Retina (tissue), 1 donor: ENCODE measurements at regions not wholly inside any gene's neighbourhood (a gene's known extent, or its start where the extent isn't known, plus 50 kb on each side); places are given as distances from the start of the nearest gene placed in this dataset.

Source experiments
- DNase-seq: peaks from one replicate; pipeline ENCODE4 v3.0.0-alpha.2; 2016

DNA sequence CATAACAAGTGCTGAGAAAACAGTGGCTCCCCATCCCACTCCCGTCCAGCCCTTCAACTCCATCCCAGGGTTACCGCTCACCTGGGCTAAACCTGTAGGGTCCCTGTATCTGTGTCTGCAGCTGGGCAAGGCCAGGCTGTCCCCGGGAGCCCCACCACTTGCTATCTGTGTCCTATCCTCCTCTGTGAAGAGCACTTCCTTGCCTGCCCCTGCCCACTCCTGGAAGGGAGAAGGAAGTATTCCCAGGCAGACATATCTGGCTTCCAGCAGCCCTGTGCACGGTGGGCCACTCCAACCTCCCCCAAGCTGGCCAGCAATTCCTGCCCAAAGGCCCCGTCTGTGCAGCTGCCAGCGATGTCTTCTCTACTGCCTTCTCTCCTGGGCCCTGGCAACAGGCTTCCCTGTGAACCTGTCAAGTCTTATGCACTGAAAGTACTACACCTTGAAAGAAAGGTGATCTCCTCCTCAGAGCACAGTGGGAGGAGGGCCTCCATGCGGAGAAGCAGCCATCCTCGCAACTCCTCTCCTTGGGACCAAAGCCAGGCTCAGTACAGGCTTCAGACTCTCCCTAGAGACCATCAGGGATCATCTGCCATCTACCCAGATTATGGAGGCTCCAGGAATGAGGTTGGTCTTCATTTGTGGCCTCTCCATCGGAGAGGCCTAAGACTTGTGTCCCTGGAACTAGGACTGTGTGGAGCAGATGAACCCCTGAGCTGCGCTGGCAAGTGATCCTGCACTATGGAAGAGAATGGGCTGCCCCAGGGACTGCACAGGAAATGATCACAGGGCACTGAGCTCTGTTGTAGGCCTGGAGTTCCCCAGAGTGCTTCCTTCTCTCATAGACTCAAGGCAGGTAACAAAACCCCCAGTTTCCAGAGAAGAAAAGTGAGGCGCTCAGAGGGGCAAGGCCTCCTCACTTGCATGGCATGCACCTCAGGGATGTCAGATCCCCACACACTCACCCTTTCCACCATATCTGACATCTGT lies 663.6 kb downstream of the BCL11B start:
- no peak for DNase-seq

DNA sequence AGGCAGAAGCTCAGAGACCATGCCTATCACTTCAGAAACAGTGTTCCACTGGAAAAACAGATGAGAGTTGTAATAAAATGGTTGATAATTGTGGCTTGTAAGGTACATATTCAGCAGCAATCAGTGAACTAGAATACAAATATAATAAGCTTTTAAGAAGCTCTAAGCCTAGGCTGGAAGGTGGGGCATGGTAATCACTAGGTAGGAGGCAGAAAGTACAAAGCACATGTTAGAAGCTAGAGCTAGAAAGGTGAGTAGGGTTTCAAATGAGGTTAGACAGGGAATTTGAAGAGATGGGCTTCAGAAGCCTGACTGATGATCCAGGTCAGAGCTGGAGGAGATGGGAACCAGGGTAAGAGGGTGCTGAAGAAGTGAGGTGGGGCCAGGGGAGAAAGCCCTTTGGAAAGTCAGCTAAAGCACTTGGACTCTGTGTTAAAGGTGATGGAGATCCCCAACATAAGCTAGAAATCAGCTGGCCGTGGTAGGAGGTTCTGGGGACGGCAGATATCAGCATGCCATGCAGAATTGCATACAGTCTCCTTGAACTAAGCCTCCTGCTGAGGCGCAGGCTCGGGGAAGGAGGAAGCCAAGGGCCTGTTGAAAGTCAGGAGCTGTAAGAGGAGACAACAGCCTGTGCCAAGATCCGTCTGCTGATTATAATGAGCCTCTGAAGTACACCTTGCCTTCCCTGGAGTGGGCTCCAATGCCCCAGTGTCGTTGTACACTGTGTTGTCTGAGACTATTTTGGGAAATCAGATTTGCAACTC lies 659.4 kb downstream of the BCL11B start:
- DNase-seq, result peak; percentile 7

- DNase-seq, result no peak
Observed at GRCh38 chr14:98614741-98615140, 657.3 kb downstream of the BCL11B start.

DNA sequence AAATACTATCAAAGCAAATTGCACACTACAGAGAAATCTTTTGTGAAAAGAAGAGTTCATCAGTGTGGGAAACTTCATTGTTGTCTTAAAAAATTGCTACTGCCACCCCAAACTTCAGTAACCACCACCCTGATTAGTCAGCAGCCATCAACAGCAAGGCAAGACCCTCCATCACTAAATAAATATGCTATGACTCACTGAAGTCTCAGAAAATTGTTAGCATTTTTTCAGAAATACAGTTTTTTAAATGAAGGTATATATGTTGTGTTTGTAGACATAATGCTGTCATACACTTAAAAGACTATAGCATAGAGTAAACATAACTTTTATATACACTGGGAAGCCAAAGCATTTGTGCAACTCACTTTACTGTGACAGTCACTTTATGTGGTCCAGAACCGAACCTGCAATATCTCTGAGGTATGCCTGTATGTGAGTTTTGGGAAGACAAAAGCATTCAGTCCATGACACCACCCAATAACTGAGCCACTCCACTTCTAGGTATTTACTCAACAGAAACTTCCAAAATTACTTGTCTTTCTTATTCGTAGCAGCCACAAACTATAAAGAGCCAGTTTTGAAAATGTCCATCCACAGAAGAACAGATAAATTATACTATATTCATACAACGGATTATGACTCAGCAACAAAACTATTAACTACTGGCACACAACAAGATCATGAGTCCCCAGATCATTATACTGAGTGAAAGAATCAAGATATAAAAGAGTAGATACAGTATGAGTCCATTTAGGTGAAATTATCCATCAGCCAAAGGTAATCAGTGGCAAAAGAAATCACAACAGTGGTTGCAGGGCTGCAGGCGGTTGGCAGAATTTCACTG lies 649.6 kb downstream of the BCL11B start:
- DNase-seq, result no peak

DNA sequence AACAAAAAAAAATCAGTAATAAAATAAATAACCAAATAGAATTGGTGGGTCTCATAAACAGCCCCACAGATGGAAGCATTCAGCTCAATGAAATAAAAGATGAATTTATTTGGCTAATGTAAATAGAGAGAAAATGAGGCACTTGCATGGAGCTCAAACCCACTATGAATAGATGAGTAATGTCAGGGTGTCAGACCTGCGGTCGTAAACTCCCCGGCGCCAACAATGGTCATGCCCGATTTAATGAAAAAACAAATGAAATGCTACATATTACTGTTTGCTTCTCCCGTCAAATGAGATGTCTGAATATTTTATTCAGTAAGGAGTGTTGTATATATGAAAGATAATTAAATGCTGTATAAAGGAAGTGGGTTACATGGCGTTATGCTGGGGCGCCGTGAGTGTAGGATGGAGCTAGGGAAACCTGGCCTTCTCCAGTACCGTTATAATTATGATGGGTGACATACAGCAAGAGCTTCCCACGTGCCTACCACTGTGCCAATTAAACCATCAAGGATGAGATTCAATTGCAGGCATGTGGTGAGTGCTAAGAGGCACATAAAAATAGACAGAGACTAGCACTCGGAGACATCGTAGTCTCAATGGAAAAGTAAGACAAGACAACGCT lies 648.1 kb downstream of the BCL11B start:
- DNase-seq, result no peak

DNA sequence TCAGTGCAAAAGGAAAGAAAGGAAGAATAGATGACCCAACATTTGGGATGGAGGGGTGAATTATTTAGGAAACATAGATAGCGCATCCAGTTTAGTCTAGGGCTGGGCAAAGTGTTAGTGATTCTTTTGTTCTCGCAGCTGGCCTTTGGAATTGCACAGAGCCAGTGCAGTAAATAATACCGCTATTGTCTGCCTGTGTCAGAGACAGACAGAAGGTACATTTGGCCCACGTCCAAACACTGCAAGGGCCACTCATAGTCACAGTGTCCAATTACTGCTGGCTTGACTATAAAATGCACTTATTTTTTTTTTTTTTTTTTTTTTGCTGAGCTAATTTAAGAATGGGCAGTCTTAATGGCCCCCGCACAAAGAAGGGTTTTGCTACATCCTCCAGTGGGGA lies 638.6 kb downstream of the BCL11B start:
- peak; percentile 51 for DNase-seq

- no peak for DNase-seq
Observed at GRCh38 chr14:98634043-98634820, 637.8 kb downstream of the BCL11B start.

DNA sequence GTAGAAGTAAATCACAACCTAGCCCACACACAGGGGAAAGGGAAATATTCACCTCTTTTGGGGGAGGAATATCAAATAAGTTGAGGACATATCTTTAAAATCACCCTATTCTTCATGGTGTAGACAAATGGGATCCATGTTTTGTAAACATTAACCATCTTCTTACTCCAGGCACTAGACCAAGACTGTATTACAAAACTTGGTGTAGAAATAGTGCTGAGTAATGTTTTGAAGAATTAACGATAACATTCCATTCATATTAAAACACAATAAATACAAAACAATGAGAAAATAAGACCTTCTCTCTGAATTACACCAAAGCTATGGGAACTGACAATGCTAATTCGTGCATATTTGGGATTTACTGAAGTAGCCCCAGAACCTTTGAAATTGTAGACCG lies 633.6 kb downstream of the BCL11B start:
- no peak for DNase-seq

GRCh38 chr14:98647754-98648153 lies 624.2 kb downstream of the BCL11B start:
- no peak for DNase-seq

DNA sequence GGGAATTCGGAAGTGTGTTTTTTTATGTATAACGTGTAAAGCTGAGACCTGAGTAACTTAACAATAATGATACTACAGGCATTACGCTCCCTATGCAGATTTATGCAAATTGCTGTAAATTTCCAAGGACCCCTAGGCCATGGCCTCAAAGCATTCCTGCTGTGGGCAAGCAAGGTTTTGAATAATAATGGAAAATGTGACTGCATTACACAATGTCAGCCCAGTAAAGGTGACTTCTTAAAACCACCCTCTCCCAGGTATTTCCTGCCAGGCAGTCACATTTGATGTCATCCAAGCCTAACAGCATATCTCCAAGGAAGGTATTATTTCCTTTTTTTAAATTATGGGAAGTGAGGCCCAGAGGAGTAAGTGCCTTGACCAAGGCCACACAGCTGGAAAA lies 621.0 kb downstream of the BCL11B start:
- no peak for DNase-seq

- DNase-seq, result no peak
Observed at GRCh38 chr14:98665007-98665406, 607.0 kb downstream of the BCL11B start.

GRCh38 chr14:98666545-98666944 lies 605.5 kb downstream of the BCL11B start:
- no peak for DNase-seq

DNA sequence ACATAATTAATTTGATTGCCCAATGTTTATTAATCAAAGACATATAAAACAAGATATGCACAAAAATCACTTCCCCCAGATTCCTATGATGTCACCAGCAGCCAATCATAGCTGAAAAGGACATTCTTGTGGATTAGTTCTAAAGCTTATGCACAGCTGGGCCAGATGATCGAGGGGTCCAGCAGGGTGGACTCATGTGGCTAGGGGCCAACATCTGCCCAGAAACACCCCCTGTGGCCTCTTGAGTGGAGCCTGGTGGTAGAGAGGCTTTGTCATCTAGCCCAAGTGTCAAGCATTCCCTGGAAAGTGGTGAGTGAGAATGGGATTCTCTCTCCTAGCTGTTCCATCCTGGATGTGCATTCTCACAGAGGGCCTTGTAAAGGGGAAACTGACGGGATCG lies 590.0 kb downstream of the BCL11B start:
- no peak for DNase-seq

GRCh38 chr14:98682726-98683125 lies 589.3 kb downstream of the BCL11B start:
- DNase-seq, result no peak

GRCh38 chr14:98684468-98684867 lies 587.5 kb downstream of the BCL11B start:
- DNase-seq, result no peak

DNA sequence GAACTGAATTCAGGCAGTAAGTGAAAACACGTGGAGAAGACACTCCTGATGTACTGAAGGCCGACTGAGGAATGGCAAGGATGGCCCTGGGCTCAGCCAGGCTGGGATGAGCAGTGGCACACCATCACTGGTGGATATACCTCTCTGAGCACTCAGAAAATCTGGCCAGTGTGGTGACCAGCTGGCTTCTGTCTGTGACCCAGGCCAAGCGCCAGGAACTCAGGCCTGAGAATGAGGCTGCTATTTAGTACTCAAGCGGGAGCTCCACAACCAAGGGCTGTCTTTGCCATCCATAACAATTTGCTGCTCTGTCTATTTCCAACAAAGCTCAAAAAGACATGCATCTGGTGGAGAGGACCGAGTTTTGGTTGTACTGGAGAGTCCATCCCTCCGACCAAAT lies 586.3 kb downstream of the BCL11B start:
- DNase-seq, result no peak

DNA sequence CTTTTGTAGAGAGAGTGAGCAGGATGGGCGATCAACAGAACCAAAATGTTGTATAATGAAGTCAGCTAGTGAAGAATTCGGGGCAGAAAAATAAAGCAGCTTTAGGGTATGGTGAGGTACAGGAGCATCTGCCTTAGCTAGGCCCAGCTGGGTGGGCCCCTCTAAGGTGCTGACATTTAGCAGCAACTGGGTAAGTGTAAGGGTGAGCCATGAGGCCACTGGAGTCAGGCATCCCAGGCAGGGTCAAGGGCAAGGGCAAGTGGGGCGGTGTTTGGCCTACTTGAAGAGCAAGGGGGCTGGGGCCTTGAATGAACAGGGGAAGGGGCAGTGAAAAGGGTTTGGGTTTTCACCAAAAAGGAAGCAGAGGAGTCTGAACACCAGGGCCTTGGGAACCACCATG lies 583.6 kb downstream of the BCL11B start:
- no peak for DNase-seq

- no peak for DNase-seq
Observed at GRCh38 chr14:98689951-98690350, 582.0 kb downstream of the BCL11B start.

DNA sequence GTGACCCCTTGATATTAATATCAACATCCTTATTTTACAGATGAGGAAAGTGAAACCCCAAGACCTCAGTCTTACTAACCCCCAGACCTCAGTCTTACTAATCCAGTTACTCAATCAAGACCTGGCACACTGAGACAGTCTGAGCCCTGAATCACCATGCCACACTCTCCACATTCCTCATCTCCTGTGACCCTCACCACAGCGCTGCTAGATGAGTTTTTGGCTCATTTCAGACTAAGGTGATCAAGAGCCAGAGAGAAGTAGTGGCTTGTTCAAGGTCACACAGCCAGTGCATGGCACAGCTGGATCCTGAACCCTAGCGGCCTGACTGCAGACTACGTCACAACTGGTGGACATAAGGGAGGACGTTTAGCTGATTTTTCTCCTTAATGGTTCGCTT lies 579.2 kb downstream of the BCL11B start:
- DNase-seq, result no peak

- no peak for DNase-seq
Observed at GRCh38 chr14:98694541-98694940, 577.5 kb downstream of the BCL11B start.

DNA sequence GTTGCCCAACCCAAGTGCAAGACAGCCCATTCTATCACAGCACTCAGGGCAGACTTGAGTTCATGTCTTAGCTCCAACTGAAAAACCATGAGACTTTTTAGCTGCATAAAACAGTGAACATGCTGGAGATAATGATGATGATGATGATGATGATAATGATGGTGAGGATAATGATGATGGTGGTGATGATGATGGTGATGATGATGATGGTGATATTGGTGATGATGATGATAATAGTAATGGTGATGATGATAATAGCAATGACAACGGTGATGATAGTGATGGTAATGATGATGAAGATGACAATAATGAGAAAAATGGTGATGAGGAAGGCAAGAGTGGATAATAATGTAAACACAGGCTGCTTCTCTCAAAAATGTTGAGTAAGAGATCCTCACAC lies 576.2 kb downstream of the BCL11B start:
- DNase-seq, result no peak

DNA sequence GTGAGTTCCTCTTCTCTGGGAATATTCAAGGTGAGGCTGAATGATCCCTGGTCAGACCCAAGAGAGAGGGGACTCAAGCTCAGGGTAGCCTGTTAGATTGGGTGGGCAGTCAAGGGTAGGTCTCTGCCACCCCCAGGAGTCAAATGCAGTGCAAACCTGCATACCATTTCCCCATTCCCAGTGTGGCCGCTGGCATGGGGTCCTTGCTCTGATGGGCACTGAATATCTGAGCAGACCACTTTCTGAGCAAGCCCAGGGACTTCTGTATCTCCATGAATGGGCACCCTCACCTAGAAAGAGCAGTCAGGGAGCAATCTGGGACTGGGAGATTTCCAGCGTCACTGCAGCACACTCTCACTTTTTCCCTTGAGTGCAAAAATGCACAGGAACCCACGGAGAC lies 573.7 kb downstream of the BCL11B start:
- DNase-seq, result no peak
